Neural progenitor cell (in vitro differentiated cells): ENCODE measurements at regions not wholly inside any gene's neighbourhood (a gene's known extent, or its start where the extent isn't known, plus 50 kb on each side); places are given as distances from the start of the nearest gene placed in this dataset.

ENCODE experiments used
- DNase-seq: peaks from one replicate; pipeline ENCODE4 v3.0.0-alpha.2; 2016; ENCODE audit warnings: low spot score
- H2AFZ ChIP-seq: fragments of 200-600 bp; sonication (generic); replicated peaks from 2 replicates; pipeline ENCODE4 v1.6.1; 2016; ENCODE audit warnings: antibody characterized with exemption
- H3F3A ChIP-seq: fragments of 200-600 bp; sonication (generic); 2 replicates; pipeline ENCODE4 v1.6.1; 2016; ENCODE audit warnings: antibody characterized with exemption, low read depth
- H3K27ac ChIP-seq: fragments of 200-600 bp; sonication (generic); 2 replicates; pipeline ENCODE4 v1.5.1; 2016; ENCODE audit warnings: mild to moderate bottlenecking
- H3K27me3 ChIP-seq: fragments of 200-600 bp; sonication (generic); 2 replicates; pipeline ENCODE4 v1.6.1; 2016; ENCODE audit warnings: mild to moderate bottlenecking, moderate library complexity
- H3K36me3 ChIP-seq: fragments of 200-600 bp; sonication (generic); 2 replicates; pipeline ENCODE4 v1.5.1; 2016
- H3K4me1 ChIP-seq: fragments of 200-600 bp; sonication (generic); 2 replicates; pipeline ENCODE4 v1.6.1; 2016; ENCODE audit warnings: mixed run types
- H3K4me2 ChIP-seq: fragments of 200-600 bp; sonication (generic); 2 replicates; pipeline ENCODE4 v1.6.1; 2016
- H3K4me3 ChIP-seq: fragments of 200-600 bp; sonication (generic); 2 replicates; pipeline ENCODE4 v1.5.1; 2016
- H3K79me2 ChIP-seq: fragments of 200-600 bp; sonication (generic); 2 replicates; pipeline ENCODE4 v1.6.1; 2016; ENCODE audit warnings: low read depth
- H3K9ac ChIP-seq: fragments of 200-600 bp; sonication (generic); 2 replicates; pipeline ENCODE4 v1.6.1; 2016
- H3K9me3 ChIP-seq: fragments of 200-600 bp; sonication (generic); 2 replicates; pipeline ENCODE4 v1.5.1; 2016; ENCODE audit warnings: low read depth
- H4K20me1 ChIP-seq: fragments of 200-600 bp; sonication (generic); 2 replicates; pipeline ENCODE4 v1.6.1; 2016; ENCODE audit warnings: low read depth
- H3K27ac Mint-ChIP-seq: 3 replicates; pipeline ENCODE4 v1.8.0; 2021; ENCODE audit warnings: mixed read lengths
- H3K27me3 Mint-ChIP-seq: 2 replicates; pipeline ENCODE4 v1.8.0; 2022; ENCODE audit warnings: low read depth, mild to moderate bottlenecking, inconsistent platforms, moderate library complexity, mixed read lengths; ENCODE audit not compliant: insufficient read depth
- H3K36me3 Mint-ChIP-seq: 3 replicates; pipeline ENCODE4 v1.8.0; 2021; ENCODE audit warnings: mixed read lengths
- H3K4me1 Mint-ChIP-seq: 3 replicates; pipeline ENCODE4 v1.8.0; 2021; ENCODE audit warnings: mixed read lengths
- H3K4me3 Mint-ChIP-seq: 3 replicates; pipeline ENCODE4 v1.8.0; 2021; ENCODE audit warnings: mild to moderate bottlenecking, moderate library complexity, mixed read lengths
- H3K9me3 Mint-ChIP-seq: 3 replicates; pipeline ENCODE4 v1.8.0; 2020; ENCODE audit warnings: mixed read lengths
- EZH2 ChIP-seq: fragments of 200-600 bp; sonication (generic); IDR thresholded peaks from 2 replicates; pipeline ENCODE4 v1.6.1; 2017; ENCODE audit warnings: antibody characterized with exemption, mild to moderate bottlenecking, moderate library complexity
- EZH2phosphoT487 ChIP-seq: fragments of 200-600 bp; sonication (generic); IDR thresholded peaks from 2 replicates; pipeline ENCODE4 v1.6.1; 2017; ENCODE audit warnings: antibody characterized with exemption
- TF ChIP-seq, protein P1 (sequence below): fragments of 200-600 bp; sonication (generic); IDR thresholded peaks from 2 replicates; pipeline ENCODE4 v1.5.1; 2017; ENCODE audit warnings: antibody characterized with exemption, mild to moderate bottlenecking

DNA sequence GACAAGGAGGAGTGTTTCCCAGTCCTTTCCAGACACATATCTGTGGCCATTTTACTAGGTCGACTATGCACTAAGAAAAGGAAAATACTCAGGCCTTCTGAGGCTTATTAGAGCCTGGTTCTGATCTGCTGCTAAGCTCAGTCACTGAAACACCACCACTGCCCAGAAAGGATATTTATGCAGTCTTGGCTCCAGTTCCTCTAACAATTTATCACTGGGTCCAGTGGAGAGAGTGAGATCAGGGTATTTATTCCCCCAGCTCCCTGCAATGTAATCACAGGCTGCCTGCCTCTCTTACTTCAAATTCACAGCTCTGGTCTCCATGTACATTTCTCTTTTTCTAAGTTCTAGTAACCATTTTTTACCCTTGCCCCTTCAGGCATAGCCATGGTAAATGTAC lies 81.6 kb upstream of the INPP4B start:
- no peak for DNase-seq
- H3K79me2 ChIP-seq: no peaks in the 10 kb centered on the region
- no peaks in the 10 kb centered on the region for H3K36me3 ChIP-seq
- no peaks in the 10 kb centered on the region for H3F3A ChIP-seq
- H3K4me1 ChIP-seq: no peaks in the 10 kb centered on the region
- no peak overlapping the region for H3K4me2 ChIP-seq
- Mint-ChIP-seq H3K27ac (no peak overlapping the region), H3K4me1 (no peaks in the 10 kb centered on the region), H3K9me3 (no peaks in the 10 kb centered on the region), H3K27me3 (no peaks in the 10 kb centered on the region), H3K4me3 (no peak overlapping the region), H3K36me3 (no peaks in the 10 kb centered on the region)
- H3K9ac ChIP-seq: no peak overlapping the region
- TF ChIP-seq EZH2phosphoT487 (no peak), EZH2 (no peak)
- TF ChIP-seq, protein P1, sequence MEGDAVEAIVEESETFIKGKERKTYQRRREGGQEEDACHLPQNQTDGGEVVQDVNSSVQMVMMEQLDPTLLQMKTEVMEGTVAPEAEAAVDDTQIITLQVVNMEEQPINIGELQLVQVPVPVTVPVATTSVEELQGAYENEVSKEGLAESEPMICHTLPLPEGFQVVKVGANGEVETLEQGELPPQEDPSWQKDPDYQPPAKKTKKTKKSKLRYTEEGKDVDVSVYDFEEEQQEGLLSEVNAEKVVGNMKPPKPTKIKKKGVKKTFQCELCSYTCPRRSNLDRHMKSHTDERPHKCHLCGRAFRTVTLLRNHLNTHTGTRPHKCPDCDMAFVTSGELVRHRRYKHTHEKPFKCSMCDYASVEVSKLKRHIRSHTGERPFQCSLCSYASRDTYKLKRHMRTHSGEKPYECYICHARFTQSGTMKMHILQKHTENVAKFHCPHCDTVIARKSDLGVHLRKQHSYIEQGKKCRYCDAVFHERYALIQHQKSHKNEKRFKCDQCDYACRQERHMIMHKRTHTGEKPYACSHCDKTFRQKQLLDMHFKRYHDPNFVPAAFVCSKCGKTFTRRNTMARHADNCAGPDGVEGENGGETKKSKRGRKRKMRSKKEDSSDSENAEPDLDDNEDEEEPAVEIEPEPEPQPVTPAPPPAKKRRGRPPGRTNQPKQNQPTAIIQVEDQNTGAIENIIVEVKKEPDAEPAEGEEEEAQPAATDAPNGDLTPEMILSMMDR: no peak
- H3K27ac ChIP-seq: no peak overlapping the region
- H3K4me3 ChIP-seq: no peak overlapping the region
- no peak overlapping the region for H2AFZ ChIP-seq
- no peaks in the 10 kb centered on the region for H3K27me3 ChIP-seq
- no peaks in the 10 kb centered on the region for H4K20me1 ChIP-seq
- no peaks in the 10 kb centered on the region for H3K9me3 ChIP-seq

DNA sequence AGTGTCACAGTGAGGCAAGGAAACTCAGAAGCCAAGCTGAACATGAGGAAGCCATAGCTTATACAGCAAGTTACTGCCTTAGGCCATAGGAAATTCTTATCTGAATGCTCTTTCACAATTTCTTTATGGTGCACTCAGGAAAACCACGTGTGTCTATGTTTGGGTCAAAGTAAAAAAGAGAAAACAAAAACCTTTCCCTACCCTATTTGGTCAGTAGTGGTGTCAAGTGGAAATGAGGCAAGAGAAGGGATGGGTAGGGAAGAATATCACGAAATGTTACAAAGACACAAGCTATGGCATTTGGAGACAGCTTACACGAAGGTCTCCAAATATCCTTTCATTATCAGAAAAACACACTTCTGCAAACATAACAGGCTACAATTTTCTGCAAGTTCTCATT lies 83.4 kb upstream of the INPP4B start:
- Mint-ChIP-seq H3K4me3 (no peak overlapping the region), H3K4me1 (no peaks in the 10 kb centered on the region), H3K27ac (no peak overlapping the region), H3K9me3 (no peaks in the 10 kb centered on the region), H3K36me3 (no peaks in the 10 kb centered on the region), H3K27me3 (no peaks in the 10 kb centered on the region)
- no peak overlapping the region for H3K27ac ChIP-seq
- no peaks in the 10 kb centered on the region for H3K79me2 ChIP-seq
- no peak overlapping the region for H3K9ac ChIP-seq
- H3F3A ChIP-seq: no peaks in the 10 kb centered on the region
- DNase-seq: no peak
- no peaks in the 10 kb centered on the region for H3K4me1 ChIP-seq
- no peaks in the 10 kb centered on the region for H3K36me3 ChIP-seq
- no peak overlapping the region for H2AFZ ChIP-seq
- H3K9me3 ChIP-seq: no peaks in the 10 kb centered on the region
- H4K20me1 ChIP-seq: no peaks in the 10 kb centered on the region
- no peak overlapping the region for H3K4me3 ChIP-seq
- no peak overlapping the region for H3K4me2 ChIP-seq
- no peaks in the 10 kb centered on the region for H3K27me3 ChIP-seq
- TF ChIP-seq, protein P1: no peak
- no peak for TF ChIP-seq EZH2
- TF ChIP-seq EZH2phosphoT487: no peak

DNA sequence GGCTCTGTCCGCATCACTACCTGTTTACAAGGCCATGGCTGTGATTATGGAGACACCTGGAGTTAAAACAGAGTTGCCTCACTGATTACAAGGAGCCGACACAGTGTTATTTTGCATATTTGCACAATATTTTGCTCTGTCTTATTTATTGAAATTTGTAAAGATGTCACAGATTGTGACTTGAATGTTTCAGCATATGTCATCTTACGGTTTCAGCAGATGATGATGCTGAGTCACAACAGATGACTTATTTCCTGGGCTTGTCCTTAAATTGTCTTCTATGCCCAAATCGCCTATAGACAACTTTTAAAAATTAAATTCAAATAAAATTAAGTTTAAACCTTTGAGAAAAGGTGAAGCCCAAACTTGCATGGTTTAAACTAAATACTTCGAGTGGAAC lies 87.1 kb upstream of the INPP4B start:
- no peak overlapping the region for H3K4me2 ChIP-seq
- DNase-seq: no peak
- H3K27ac Mint-ChIP-seq: no peak overlapping the region
- TF ChIP-seq, protein P1: no peak
- no peak for TF ChIP-seq EZH2
- TF ChIP-seq EZH2phosphoT487: no peak
- no peak overlapping the region for H3K4me3 ChIP-seq
- no peaks in the 10 kb centered on the region for H3K9me3 ChIP-seq
- no peaks in the 10 kb centered on the region for H3K79me2 ChIP-seq
- H3K4me3 Mint-ChIP-seq: no peak overlapping the region
- H2AFZ ChIP-seq: no peak overlapping the region
- no peak overlapping the region for H3K27ac ChIP-seq
- no peaks in the 10 kb centered on the region for H3K9me3 Mint-ChIP-seq
- H3K27me3 ChIP-seq: no peaks in the 10 kb centered on the region
- no peaks in the 10 kb centered on the region for H4K20me1 ChIP-seq
- H3K9ac ChIP-seq: no peak overlapping the region
- H3F3A ChIP-seq: no peaks in the 10 kb centered on the region
- no peaks in the 10 kb centered on the region for H3K36me3 Mint-ChIP-seq
- no peaks in the 10 kb centered on the region for H3K36me3 ChIP-seq
- H3K27me3 Mint-ChIP-seq: no peaks in the 10 kb centered on the region
- H3K4me1 Mint-ChIP-seq: no peaks in the 10 kb centered on the region
- no peaks in the 10 kb centered on the region for H3K4me1 ChIP-seq
